ENCODE measurements at regions not wholly inside any gene's neighbourhood (a gene's known extent, or its start where the extent isn't known, plus 50 kb on each side); places are given as distances from the start of the nearest gene placed in this dataset.

- no peak for TF ChIP-seq CTCF (conservative IDR thresholded peaks at IDR 0.05; ENCODE audit: low read depth in 2 of 2)
- TF ChIP-seq EZH2phosphoT487 (IDR thresholded peaks at IDR 0.05; ENCODE audit: unreplicated experiment): no peak
- no peak for TF ChIP-seq ETS1 (IDR thresholded peaks at IDR 0.05)
Measured at GRCh38 chr19:23543351-23543750, 143.7 kb downstream of the ZNF675 start.
